ENCODE measurements at regions not wholly inside any gene's neighbourhood (a gene's known extent, or its start where the extent isn't known, plus 50 kb on each side); places are given as distances from the start of the nearest gene placed in this dataset.

- DNase-seq (ENCODE audit: low spot score), result no peak
- TF ChIP-seq CTCF (IDR thresholded peaks at IDR 0.05; ENCODE audit: low read depth, low read length, missing input control), result no peak
- TF ChIP-seq YY1 (IDR thresholded peaks at IDR 0.05), result no peak
- no peak for TF ChIP-seq RAD21 (IDR thresholded peaks at IDR 0.05)
- no peak for TF ChIP-seq TAF1 (conservative IDR thresholded peaks at IDR 0.05)
- TF ChIP-seq, protein P1, sequence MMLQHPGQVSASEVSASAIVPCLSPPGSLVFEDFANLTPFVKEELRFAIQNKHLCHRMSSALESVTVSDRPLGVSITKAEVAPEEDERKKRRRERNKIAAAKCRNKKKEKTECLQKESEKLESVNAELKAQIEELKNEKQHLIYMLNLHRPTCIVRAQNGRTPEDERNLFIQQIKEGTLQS (IDR thresholded peaks at IDR 0.05), result no peak
- no peak for TF ChIP-seq HNF4A (conservative IDR thresholded peaks at IDR 0.05)
- no peak for TF ChIP-seq GABPA (IDR thresholded peaks at IDR 0.05 in 1 of 2, conservative IDR thresholded peaks at IDR 0.05 in 1 of 2)
- TF ChIP-seq HNF4G (IDR thresholded peaks at IDR 0.05), result no peak
- TF ChIP-seq NR2F2 (IDR thresholded peaks at IDR 0.05), result no peak
- TF ChIP-seq RXRA (IDR thresholded peaks at IDR 0.05), result no peak
- TF ChIP-seq, protein P2, sequence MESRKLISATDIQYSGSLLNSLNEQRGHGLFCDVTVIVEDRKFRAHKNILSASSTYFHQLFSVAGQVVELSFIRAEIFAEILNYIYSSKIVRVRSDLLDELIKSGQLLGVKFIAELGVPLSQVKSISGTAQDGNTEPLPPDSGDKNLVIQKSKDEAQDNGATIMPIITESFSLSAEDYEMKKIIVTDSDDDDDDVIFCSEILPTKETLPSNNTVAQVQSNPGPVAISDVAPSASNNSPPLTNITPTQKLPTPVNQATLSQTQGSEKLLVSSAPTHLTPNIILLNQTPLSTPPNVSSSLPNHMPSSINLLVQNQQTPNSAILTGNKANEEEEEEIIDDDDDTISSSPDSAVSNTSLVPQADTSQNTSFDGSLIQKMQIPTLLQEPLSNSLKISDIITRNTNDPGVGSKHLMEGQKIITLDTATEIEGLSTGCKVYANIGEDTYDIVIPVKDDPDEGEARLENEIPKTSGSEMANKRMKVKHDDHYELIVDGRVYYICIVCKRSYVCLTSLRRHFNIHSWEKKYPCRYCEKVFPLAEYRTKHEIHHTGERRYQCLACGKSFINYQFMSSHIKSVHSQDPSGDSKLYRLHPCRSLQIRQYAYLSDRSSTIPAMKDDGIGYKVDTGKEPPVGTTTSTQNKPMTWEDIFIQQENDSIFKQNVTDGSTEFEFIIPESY (IDR thresholded peaks at IDR 0.05), result no peak
- no peak for TF ChIP-seq SP1 (IDR thresholded peaks at IDR 0.05)
- TF ChIP-seq, protein P3, sequence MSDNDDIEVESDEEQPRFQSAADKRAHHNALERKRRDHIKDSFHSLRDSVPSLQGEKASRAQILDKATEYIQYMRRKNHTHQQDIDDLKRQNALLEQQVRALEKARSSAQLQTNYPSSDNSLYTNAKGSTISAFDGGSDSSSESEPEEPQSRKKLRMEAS (IDR thresholded peaks at IDR 0.05), result no peak
- TF ChIP-seq FOXA1 (IDR thresholded peaks at IDR 0.05), result no peak
- no peak for TF ChIP-seq JUND (IDR thresholded peaks at IDR 0.05)
- peaks cover 0 to 3% (median 2%) of the 10 kb centered on the region in 4 donors for H3K4me1 ChIP-seq (ENCODE audit: control insufficient read depth in 4 of 4, insufficient read depth in 4 of 4, low read length in 3 of 4)
- H3K9me3 ChIP-seq (ENCODE audit: control insufficient read depth in 4 of 4, low read length in 3 of 4), result no peaks in the 10 kb centered on the region
- no peak overlapping the region for H3K27ac ChIP-seq (ENCODE audit: low read depth in 1 of 2, low read length in 2 of 2)
- no peak overlapping the region for H3K9ac ChIP-seq (ENCODE audit: low read depth in 1 of 2, low read length in 2 of 2)
- 60% methylated on average over 2 of the region's 2 CpGs for WGBS
- H3K36me3 ChIP-seq (ENCODE audit: control insufficient read depth in 4 of 4, insufficient read depth in 3 of 4, low read depth in 1 of 4, low read length in 3 of 4), result peaks cover 0 to 1% (median 0%) of the 10 kb centered on the region in 4 donors
- H3K27me3 ChIP-seq (ENCODE audit: control insufficient read depth in 4 of 4, insufficient read depth in 4 of 4, low read length in 3 of 4), result peaks cover 0 to 16% (median 1%) of the 10 kb centered on the region in 4 donors
- H3K4me3 ChIP-seq (ENCODE audit: low read depth in 1 of 3, low read length in 3 of 3), result no peak overlapping the region
These were observed 381.8 kb downstream of the RRAGC start for GRCh38 chr1:38477811-38478210.

DNA sequence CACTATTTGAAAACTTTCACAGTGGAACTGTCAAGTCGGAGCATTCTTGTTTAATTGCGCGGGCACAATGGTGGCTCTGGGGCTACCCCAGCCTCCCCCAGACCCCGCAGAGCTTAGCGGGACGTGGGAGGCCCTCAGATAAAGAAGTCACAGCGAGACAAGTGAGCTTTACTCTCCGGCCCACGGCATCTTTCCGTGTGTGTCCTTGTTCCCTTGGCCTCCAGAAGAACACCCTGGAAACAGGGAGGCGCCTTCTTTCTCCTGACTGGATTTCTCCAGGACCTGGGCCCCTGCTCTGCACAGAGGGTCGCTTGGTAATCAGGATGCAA, 382.8 kb downstream of the RRAGC start:
- no peaks in the 10 kb centered on the region for H3K9me3 ChIP-seq (ENCODE audit: control insufficient read depth in 4 of 4, low read length in 3 of 4)
- peaks cover 0 to 1% (median 0%) of the 10 kb centered on the region in 4 donors for H3K36me3 ChIP-seq (ENCODE audit: control insufficient read depth in 4 of 4, insufficient read depth in 3 of 4, low read depth in 1 of 4, low read length in 3 of 4)
- H3K9ac ChIP-seq (ENCODE audit: low read depth in 1 of 2, low read length in 2 of 2), result no peak overlapping the region
- TF ChIP-seq HNF4G (IDR thresholded peaks at IDR 0.05) (no peak), EGR1 (IDR thresholded peaks at IDR 0.05; ENCODE audit: low read depth in 2 of 2) (no peak), FOXA2 (IDR thresholded peaks at IDR 0.05) (no peak), YY1 (IDR thresholded peaks at IDR 0.05) (no peak), RAD21 (IDR thresholded peaks at IDR 0.05) (no peak), TAF1 (conservative IDR thresholded peaks at IDR 0.05) (no peak), GABPA (IDR thresholded peaks at IDR 0.05 in 1 of 2, conservative IDR thresholded peaks at IDR 0.05 in 1 of 2) (no peak), JUND (IDR thresholded peaks at IDR 0.05) (no peak)
- TF ChIP-seq, protein P1 (IDR thresholded peaks at IDR 0.05), result no peak
- TF ChIP-seq, protein P2 (IDR thresholded peaks at IDR 0.05), result no peak
- TF ChIP-seq, protein P4, sequence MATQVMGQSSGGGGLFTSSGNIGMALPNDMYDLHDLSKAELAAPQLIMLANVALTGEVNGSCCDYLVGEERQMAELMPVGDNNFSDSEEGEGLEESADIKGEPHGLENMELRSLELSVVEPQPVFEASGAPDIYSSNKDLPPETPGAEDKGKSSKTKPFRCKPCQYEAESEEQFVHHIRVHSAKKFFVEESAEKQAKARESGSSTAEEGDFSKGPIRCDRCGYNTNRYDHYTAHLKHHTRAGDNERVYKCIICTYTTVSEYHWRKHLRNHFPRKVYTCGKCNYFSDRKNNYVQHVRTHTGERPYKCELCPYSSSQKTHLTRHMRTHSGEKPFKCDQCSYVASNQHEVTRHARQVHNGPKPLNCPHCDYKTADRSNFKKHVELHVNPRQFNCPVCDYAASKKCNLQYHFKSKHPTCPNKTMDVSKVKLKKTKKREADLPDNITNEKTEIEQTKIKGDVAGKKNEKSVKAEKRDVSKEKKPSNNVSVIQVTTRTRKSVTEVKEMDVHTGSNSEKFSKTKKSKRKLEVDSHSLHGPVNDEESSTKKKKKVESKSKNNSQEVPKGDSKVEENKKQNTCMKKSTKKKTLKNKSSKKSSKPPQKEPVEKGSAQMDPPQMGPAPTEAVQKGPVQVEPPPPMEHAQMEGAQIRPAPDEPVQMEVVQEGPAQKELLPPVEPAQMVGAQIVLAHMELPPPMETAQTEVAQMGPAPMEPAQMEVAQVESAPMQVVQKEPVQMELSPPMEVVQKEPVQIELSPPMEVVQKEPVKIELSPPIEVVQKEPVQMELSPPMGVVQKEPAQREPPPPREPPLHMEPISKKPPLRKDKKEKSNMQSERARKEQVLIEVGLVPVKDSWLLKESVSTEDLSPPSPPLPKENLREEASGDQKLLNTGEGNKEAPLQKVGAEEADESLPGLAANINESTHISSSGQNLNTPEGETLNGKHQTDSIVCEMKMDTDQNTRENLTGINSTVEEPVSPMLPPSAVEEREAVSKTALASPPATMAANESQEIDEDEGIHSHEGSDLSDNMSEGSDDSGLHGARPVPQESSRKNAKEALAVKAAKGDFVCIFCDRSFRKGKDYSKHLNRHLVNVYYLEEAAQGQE (IDR thresholded peaks at IDR 0.05), result no peak
- H3K4me1 ChIP-seq (ENCODE audit: control insufficient read depth in 4 of 4, insufficient read depth in 4 of 4, low read length in 3 of 4), result peaks cover 0 to 3% (median 2%) of the 10 kb centered on the region in 4 donors
- H3K4me3 ChIP-seq (ENCODE audit: low read depth in 1 of 3, low read length in 3 of 3), result no peak overlapping the region
- 47% methylated on average over 12 of the region's 12 CpGs for WGBS
- peaks cover 0 to 19% (median 1%) of the 10 kb centered on the region in 4 donors for H3K27me3 ChIP-seq (ENCODE audit: control insufficient read depth in 4 of 4, insufficient read depth in 4 of 4, low read length in 3 of 4)
- no peak for DNase-seq (ENCODE audit: low spot score)
- no peak overlapping the region for H3K27ac ChIP-seq (ENCODE audit: low read depth in 1 of 2, low read length in 2 of 2)

Measured in liver (tissue), 8 donors.